ENCODE measurements at regions not wholly inside any gene's neighbourhood (a gene's known extent, or its start where the extent isn't known, plus 50 kb on each side); places are given as distances from the start of the nearest gene placed in this dataset.

DNA sequence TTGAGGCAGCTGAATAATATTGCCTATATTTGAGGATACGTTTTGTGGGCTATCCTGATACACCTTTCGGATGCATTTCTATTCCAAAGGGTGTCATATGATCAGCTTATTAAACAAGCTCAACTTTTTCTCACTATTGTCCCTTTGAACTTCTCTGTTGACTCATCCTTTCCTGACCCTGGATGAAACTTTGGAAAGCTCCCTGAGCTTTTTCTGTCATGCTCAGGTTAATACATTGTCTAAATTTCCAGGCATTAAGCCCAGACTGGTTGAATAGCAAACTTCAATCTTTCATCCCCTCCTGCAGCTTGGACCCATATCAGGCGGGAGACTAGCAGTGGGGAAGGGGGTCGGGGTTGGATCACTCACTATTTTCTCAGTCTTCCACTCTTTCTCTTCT lies 104.9 kb upstream of the PTPN3 start:
- no peaks in the 10 kb centered on the region for H4K20me1 ChIP-seq (replicated peaks; ENCODE audit: control insufficient read depth, extremely low read depth, insufficient read depth, low read length)

DNA sequence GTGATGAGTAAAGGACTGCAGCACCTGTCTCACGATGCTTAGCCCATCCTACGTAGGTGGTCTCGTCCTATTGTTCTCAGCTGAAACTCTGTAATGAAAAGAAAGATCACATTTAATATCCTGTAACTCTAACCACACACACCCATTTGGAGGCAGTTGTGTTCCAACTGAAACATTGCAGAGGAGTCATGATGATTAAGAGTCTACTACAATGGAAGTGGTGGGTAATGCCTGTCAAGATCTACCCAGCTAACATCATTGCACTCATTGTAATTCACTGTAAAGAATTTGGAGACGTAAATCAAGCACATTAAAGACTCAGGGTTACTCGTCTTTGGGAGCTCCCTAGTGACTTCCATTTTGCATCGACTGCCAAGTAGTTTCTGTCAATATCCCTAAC lies 106.0 kb upstream of the PTPN3 start:
- no peak for TF ChIP-seq MYC (IDR thresholded peaks at IDR 0.05; ENCODE audit: low read depth, low read length)
- TF ChIP-seq, protein P1, sequence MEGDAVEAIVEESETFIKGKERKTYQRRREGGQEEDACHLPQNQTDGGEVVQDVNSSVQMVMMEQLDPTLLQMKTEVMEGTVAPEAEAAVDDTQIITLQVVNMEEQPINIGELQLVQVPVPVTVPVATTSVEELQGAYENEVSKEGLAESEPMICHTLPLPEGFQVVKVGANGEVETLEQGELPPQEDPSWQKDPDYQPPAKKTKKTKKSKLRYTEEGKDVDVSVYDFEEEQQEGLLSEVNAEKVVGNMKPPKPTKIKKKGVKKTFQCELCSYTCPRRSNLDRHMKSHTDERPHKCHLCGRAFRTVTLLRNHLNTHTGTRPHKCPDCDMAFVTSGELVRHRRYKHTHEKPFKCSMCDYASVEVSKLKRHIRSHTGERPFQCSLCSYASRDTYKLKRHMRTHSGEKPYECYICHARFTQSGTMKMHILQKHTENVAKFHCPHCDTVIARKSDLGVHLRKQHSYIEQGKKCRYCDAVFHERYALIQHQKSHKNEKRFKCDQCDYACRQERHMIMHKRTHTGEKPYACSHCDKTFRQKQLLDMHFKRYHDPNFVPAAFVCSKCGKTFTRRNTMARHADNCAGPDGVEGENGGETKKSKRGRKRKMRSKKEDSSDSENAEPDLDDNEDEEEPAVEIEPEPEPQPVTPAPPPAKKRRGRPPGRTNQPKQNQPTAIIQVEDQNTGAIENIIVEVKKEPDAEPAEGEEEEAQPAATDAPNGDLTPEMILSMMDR (IDR thresholded peaks at IDR 0.05; ENCODE audit: extremely low read depth in 1 of 2, insufficient read depth in 1 of 2, low read depth in 1 of 2, low read length in 2 of 2) = no peak
- TF ChIP-seq, protein P2, sequence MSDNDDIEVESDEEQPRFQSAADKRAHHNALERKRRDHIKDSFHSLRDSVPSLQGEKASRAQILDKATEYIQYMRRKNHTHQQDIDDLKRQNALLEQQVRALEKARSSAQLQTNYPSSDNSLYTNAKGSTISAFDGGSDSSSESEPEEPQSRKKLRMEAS (IDR thresholded peaks at IDR 0.05; ENCODE audit: insufficient read depth, insufficient read length) = no peak
- DNase-seq (ENCODE audit: low read depth, low spot score) (no peak), FAIRE-seq (no peak)
- Histone ChIP-seq H3K9me3 (replicated peaks; ENCODE audit: control insufficient read depth, insufficient read depth, low read length) (no peaks in the 10 kb centered on the region), H3K27ac (ENCODE audit: insufficient read depth, low read depth, low read length) (no peak overlapping the region), H4K20me1 (replicated peaks; ENCODE audit: control insufficient read depth, extremely low read depth, insufficient read depth, low read length) (no peaks in the 10 kb centered on the region), H3K27me3 (ENCODE audit: control insufficient read depth in 2 of 2, insufficient read depth in 2 of 2, low read length in 2 of 2) (no peaks in the 10 kb centered on the region), H3K4me2 (ENCODE audit: insufficient read depth, low read length) (no peak overlapping the region), H3K4me3 (replicated peaks in 1 of 3; ENCODE audit: insufficient read depth in 1 of 3, low read depth in 1 of 3, low read length in 3 of 3) (no peak overlapping the region), H3K4me1 (ENCODE audit: control insufficient read depth, extremely low read depth, insufficient read depth, low read length) (no peaks in the 10 kb centered on the region), H3K9me1 (replicated peaks; ENCODE audit: control insufficient read depth, extremely low read depth, insufficient read depth, low read length) (no peaks in the 10 kb centered on the region), H2AFZ (ENCODE audit: low read depth, low read length) (no peak overlapping the region), H3K79me2 (ENCODE audit: control insufficient read depth, insufficient read depth, low read length) (no peaks in the 10 kb centered on the region), H3K9ac (replicated peaks; ENCODE audit: extremely low read depth, insufficient read depth, low read length) (no peak overlapping the region), H3K36me3 (ENCODE audit: control insufficient read depth in 2 of 2, extremely low read depth in 1 of 2, insufficient read depth in 2 of 2, low read length in 2 of 2) (no peaks in the 10 kb centered on the region)
- dilution Hi-C loops (cut with MboI; ENCODE audit: extremely low pct_ligation_motif_present, low sequenced_read_pairs) = no loop called here
- BruUV-seq (replicated peaks) = no TSS peak
- intact Hi-C loops (cut with micrococcal nuclease) = no loop called here
- ChIA-PET POLR2A (no interaction called here), CTCF (no interaction called here)

More for the DNA sequence above, 104.9 kb upstream of the PTPN3 start:
- TF ChIP-seq MYC (IDR thresholded peaks at IDR 0.05; ENCODE audit: low read depth, low read length) (no peak), JUN (IDR thresholded peaks at IDR 0.05; ENCODE audit: borderline replicate concordance, insufficient read depth, insufficient read length, low read depth) (no peak), POLR2A (IDR thresholded peaks at IDR 0.05; ENCODE audit: low read depth, low read length) (no peak), POLR2AphosphoS5 (IDR thresholded peaks at IDR 0.05; ENCODE audit: insufficient read depth, low read depth, low read length) (no peak)
- TF ChIP-seq, protein P1 (IDR thresholded peaks at IDR 0.05; ENCODE audit: extremely low read depth in 1 of 2, insufficient read depth in 1 of 2, low read depth in 1 of 2, low read length in 2 of 2) = no peak
- TF ChIP-seq, protein P2 (IDR thresholded peaks at IDR 0.05; ENCODE audit: insufficient read depth, insufficient read length) = no peak
- Histone ChIP-seq H3K9me3 (replicated peaks; ENCODE audit: control insufficient read depth, insufficient read depth, low read length) (no peaks in the 10 kb centered on the region), H3K9ac (replicated peaks; ENCODE audit: extremely low read depth, insufficient read depth, low read length) (no peak overlapping the region), H3K4me1 (ENCODE audit: control insufficient read depth, extremely low read depth, insufficient read depth, low read length) (no peaks in the 10 kb centered on the region), H3K9me1 (replicated peaks; ENCODE audit: control insufficient read depth, extremely low read depth, insufficient read depth, low read length) (no peaks in the 10 kb centered on the region), H3K36me3 (ENCODE audit: control insufficient read depth in 2 of 2, extremely low read depth in 1 of 2, insufficient read depth in 2 of 2, low read length in 2 of 2) (no peaks in the 10 kb centered on the region), H3K27me3 (ENCODE audit: control insufficient read depth in 2 of 2, insufficient read depth in 2 of 2, low read length in 2 of 2) (no peaks in the 10 kb centered on the region), H3K79me2 (ENCODE audit: control insufficient read depth, insufficient read depth, low read length) (no peaks in the 10 kb centered on the region), H3K27ac (ENCODE audit: insufficient read depth, low read depth, low read length) (no peak overlapping the region), H2AFZ (ENCODE audit: low read depth, low read length) (no peak overlapping the region), H3K4me3 (replicated peaks in 1 of 3; ENCODE audit: insufficient read depth in 1 of 3, low read depth in 1 of 3, low read length in 3 of 3) (no peak overlapping the region), H3K4me2 (ENCODE audit: insufficient read depth, low read length) (no peak overlapping the region)
- FAIRE-seq (no peak), DNase-seq (ENCODE audit: low read depth, low spot score) (no peak)
- dilution Hi-C loops (cut with MboI; ENCODE audit: extremely low pct_ligation_motif_present, low sequenced_read_pairs) = no loop called here
- intact Hi-C loops (cut with micrococcal nuclease) = no loop called here
- POLR2A ChIA-PET = no interaction called here
- no TSS peak for BruUV-seq (replicated peaks)
- CTCF ChIA-PET = no interaction called here

All from endothelial cell of umbilical vein (primary cell).